Left kidney (tissue), 1 donor: ENCODE measurements at regions not wholly inside any gene's neighbourhood (a gene's known extent, or its start where the extent isn't known, plus 50 kb on each side); places are given as distances from the start of the nearest gene placed in this dataset.
"Not testable (repeated sequence)": the region's sequence is repeated elsewhere in the genome, so short reads cannot be mapped to it uniquely, and the experiment has no call there.

ENCODE experiments used
- DNase-seq: peaks from one replicate; pipeline ENCODE4 v3.0.0-alpha.2; 2013

DNA sequence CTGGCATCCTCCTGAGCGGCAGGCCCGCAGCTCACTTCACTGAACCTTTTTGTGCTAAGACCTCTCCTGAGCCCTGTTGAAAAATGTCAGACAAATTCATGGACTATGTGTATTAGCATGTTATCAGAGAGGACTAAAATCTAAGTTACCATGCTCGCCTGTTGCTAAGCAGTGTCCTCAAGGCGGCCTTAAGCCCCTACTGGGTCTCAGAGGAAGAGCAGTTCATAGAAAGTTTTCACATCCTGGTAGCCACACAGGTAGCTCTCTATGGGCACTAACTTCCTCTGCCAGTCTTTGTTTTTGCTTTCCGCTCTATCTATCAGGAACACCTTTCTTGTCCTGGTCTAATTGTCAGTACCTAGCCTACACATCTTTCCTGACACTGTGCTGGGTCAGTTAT, 306.6 kb upstream of the MIS18BP1 start:
- no peak for DNase-seq

DNA sequence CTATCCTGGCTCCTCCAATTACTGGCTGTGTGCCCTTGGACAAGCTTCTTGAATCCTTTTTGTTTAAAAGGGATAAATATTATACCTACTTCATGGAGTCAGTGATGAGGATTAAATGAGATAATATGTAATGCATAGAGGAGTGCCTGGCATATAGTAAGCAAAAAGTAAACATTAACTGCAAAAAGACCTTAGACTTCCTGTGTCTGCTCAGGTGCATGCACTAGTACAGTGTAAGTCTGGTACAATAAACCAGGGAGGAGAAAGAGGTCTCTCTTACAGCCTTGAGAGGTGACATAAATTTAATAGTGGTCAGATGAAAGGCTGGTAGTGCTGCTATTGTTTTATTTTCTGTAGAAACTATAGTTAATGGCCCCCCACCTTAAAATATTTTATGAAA, 305.2 kb upstream of the MIS18BP1 start:
- DNase-seq: no peak

DNA sequence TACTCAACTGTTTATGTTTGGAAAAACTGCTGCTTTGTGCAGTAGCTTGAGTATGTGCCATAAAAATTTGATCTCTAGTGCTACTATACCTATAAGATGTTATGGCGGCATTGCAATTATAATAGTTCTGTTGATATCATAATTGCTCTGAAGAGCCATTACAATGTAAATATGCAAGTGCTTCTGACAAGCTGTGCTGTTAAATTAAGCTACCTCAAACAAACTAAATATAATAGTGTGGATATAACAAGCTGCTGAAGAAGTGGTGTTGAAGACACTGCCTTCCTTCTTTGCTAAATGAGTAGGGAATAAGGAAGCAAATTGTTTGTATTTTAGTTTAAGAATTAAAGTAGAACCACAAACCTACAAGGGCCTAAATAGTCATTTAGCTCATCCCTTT, 301.0 kb upstream of the MIS18BP1 start:
- no peak for DNase-seq

DNA sequence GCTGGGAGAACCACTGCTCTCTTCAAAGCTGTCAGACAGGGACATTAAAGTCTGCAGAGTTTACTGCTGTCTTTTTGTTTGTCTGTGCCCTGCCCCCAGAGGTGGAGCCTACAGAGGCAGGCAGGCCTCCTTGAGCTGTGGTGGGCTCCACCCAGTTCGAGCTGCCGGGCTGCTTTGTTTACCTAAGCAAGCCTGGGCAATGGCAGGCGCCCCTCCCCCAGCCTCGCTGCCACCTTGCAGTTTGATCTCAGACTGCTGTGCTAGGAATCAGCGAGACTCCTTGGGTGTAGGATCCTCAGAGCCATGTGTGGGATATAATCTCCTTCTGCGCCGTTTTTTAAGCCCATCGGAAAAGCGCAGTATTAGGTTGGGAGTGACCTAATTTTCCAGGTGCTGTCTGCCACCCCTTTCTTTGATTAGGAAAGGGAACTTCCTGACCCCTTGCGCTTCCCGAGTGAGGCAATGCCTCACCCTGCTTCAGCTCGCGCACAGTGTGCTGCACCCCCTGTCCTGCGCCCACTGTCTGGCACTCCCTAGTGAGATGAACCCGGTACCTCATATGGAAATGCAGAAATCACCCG, 298.3 kb upstream of the MIS18BP1 start:
- not testable (repeated sequence) for DNase-seq

DNA sequence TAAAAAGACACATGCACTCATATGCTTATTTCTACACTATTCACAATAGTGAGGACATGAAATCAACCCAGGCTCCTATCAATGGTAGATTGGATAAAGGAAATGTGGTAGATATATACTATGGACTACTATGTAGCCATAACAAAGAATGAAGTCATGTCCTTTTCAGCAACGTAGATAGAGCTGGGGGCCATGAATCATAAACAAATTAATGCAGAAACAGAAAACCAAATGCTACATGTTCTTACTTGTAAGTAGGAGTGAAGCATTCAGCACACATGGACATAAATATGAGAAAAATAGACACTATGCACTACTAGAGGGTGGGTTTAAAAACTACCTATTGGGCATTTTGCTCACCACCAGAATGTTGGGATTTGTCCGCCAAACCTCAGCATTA, 278.0 kb upstream of the MIS18BP1 start:
- no peak for DNase-seq

DNA sequence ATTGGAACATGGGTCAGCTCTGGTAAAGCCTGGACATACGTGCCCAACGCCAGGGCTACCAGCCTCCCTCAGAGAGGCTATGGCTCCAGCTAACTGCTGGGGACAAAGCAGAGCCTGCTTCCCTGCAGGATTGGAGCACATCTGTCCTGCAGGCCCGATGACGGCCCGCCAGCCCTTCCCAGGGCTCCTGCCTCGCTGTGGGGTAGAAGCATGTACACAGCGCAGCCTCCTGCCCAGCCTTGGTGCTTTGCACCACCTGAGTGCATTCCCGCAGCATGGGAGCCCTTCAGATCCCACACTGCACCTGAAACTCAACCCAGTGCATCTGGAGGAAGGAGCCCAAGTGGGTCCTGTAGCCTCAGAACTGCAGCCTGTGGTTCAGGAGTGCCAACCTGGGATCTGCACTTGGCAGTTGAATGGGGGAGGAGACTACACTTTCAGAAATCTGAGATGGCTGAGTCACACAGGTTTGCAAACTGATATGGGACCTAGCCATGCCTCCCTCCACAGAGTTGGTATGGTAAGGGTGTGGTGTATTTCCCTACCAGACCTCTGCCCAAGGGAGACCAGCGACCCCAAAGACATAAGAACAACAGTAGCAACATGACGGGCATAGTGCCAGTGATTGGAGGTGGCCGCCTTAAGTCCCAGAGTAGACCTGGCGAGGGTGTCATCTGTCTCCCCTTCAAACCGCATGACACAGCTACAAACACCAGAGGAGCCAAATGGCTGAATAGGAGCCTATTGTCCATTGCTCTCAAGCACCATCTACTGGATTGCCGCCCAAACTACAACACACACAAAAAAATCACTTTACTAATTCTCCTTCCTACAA, 273.9 kb upstream of the MIS18BP1 start:
- peak; percentile 19 for DNase-seq

DNA sequence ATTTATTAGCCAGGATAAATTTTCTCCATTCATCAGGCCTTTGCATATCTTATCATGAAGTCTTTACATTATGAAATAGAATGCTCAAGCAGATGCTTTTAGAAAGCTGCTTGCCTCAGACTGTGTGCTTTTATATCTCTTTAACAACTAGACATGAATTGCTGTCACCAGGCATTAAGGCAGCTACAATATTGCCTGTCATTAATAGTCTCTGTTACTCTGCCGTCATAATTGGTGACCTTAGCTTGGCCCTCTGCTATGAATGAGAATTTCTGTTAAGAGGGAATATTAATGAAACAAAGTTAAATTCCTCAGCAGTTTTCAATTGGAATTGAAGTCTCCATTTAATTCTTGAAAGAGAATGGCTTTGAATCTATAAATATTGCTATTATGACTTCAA, 266.8 kb upstream of the MIS18BP1 start:
- no peak for DNase-seq

DNA sequence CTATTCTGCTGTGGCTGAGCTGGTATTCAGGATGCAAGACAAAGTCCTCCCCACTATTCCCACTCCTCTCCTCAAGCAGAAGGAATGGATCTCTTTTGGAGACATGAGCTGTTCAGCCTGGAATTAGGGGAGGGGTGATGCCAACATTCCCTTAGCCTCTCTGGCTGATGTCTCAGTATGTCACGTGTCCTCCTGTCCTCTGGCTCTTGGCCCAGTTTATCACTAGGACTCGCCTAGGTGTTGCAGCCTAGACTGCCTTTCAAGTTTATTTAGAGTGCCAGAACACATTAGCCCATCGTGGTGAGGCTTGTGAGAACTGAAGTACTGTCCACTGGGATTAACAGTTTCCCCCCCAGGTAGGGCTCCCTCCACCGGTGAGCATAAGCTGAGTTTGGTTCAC, 239.9 kb upstream of the MIS18BP1 start:
- DNase-seq: no peak

DNA sequence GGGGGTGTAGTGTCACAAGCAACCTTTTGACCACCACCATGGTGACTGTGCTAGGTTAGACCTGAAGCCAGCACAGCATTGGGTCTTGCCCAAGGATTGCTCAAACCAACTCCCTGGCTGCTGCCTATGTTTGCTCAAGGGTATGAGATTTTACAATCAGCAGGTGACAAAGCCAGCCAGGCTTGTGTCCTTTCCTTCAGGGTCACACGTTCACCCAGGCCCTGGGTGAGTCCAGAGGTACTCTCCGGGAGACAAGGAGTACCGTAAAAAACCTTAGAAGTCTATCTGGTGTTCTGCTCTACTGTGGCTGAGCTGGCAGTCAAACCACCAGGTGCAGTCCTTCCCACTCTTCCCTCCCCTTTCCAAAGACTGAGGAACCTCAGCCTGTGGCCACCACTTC, 238.9 kb upstream of the MIS18BP1 start:
- DNase-seq: no peak

DNA sequence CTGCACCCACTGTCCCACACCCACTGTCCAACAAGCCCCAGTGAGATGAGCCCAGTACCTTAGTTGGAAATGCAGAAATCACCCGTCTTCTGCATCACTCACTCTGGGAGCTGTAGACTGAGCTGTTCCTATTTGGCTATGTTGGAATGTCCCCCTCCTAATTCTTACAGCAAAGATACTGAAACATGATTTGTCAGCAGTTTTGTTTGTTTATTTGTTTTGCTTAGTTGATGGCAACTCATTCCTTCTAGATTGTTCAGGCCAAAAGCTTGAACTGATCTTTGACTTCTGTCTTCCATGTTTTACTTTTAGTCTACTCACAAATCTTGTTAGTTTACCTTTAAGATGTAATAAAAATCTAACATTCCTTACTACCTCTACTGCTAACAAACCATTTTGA, 233.6 kb upstream of the MIS18BP1 start:
- DNase-seq: no peak

DNA sequence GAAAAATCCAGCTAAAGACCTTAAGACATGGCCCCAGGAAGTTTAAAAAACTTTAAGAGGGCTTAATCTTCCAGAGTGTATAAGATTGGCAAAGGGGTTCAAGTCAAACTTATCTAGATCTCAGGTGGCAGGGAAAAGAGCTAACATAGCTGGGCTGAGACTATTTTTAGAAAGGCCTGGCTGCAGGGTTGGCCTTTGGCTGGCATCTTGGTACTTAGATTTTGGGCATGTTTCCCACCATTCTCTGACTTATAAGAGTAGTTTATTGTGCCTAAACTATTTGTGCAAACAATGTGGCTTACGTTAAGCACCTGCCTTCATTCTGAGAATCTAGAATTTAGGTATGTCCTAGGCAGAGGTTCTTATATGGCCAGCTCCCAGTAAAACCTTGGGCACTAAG, 214.0 kb upstream of the MIS18BP1 start:
- no peak for DNase-seq

DNA sequence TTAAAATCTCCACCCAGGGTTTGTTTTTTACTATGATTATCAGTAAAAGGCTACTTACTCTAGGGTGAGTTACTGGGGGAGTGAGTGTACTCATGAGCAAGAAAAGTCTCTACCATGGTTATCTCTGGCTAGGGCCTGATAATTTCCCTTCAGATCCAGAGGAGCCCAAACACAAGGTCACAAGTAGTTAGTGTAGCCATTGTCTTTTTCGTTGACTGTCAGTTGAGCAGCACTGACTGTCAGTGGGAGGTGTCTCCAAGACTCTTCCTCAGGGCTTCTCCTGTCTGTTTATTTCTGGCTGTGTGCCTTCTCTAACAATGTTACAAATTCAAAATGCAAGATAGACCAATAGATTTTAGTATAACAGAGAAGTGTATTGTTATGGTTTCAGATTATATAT, 181.2 kb upstream of the MIS18BP1 start:
- DNase-seq: no peak

DNA sequence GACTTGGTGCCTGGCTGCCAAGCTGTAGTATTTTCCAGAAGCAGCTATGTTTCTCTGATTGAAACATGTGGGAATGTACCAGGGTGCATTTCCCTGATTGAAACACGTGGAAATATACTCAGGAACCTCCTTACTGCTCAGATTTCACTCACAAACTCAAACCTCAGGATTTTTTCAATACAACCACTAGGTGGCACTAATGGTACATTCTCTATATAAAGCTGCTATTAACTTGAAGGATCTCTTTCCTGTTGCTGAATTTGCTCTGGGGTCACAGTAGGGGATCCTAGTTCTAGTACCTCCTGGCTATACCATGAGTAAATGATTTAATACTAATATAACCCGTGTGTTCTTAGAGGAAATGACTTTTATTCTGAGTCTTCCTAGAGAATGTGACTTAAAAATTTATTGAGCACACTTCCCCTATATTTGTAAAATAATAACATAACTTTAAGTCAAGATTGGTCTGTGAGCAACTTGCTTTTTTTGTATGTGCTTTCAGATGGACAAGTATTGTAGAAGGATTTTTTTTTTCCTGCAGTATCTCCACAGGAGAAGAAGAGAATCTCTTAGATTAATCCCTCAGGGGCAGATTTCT, 173.8 kb upstream of the MIS18BP1 start:
- DNase-seq: peak; percentile 59

DNA sequence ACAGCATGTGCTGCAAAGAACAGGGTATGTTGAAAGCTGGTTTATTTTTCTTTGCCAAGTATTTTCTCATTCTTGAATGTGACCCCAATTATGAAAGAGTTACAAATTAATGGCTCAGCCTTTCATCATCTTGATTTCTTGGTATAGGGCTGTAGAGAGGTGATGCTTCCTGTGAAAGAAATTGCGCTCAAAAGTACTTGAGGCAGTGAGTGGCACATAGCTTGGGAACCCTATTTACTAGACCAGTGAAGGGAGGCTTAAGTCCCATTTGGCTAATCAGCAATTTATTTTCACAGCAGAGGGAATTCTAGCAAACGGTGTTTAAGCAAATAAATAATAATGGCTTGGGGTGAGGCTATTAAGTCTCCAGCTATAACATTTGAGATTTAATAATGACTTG, 153.9 kb upstream of the MIS18BP1 start:
- DNase-seq: no peak

DNA sequence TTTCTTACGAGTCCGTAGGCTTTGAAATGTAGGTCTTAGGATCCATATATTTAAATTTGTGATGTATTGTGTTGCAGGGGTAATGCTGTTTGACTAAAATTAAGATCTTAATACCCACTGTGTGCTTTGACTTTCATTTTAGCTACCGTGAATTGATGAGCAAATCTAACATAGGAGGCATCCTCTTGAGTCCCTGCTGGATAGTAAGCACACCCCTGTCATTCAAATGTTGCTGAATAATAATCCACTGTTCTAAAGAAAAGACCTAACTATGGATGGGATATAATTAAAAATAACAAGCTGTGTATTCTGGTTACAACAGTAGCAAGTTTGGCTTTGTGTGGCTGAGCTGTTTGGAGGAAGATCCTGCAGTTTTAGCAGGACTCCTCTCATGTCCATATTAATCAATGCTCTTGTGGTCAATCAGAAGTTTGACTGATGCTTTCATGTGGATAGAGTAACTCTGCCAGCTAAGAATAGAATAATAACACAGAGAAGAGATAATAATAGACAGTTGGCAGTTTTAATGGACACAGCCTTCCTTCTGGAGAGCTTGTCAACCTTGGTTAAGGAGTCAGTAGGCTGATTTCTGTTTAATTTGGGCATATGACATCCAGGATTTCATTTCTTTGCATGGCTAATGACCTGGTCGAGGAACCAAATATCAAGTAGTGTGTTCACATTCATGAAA, 148.1 kb upstream of the MIS18BP1 start:
- no peak for DNase-seq

DNA sequence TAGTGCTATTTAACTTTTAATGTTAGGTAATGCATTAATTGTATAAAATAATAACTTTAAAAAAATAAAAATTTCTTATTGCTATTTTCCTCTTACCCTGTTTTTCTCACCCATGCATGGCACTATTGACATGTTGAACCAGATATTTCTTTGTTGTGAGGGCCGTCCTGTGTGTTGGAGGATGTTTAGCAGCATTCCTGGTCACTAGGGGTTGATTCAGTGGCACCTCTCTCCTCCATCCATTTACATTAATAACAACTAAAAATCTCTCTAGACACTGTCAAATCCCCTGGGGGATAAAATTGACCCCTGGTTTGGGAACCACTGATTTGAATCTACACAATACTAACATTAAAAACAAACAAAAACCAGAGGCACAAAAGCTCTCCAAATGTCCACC, 147.5 kb upstream of the MIS18BP1 start:
- DNase-seq: no peak

DNA sequence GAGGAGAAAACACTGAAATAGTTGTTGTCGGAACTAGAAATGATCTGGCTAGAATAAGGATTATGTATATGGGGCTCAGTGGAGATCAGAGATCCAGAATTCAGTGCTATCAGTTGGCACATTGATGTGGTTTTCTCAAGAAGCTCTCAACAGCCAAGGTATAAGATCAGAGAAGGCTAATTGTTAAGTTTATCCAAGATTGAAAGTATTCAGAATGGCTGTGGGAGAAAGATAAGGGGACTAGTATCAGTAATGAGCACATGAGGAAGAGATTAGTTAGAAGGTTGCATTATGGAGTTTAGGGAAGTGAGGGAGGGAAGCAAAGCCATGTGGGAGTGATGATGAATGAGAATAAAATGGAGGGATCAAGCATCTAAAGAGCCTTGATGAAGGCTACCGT, 128.1 kb upstream of the MIS18BP1 start:
- DNase-seq: no peak

DNA sequence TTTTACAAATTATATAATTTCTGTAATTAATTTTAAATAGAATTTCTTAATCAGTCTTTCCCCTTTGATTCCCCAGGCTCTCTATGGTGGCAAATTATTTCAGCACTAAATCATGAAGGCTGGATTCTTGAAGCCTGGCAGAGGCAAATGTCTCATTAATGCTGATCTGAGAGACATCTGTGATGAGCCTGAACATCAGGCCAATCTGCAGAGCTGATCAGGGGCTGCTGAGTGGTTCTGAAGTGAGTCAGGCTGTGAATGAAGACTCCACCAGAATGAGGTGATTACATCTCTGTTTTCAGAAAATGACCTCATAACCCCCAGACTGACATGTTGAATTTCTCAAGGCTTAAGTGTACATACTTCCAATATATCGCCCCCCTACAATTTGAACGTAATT, 124.2 kb upstream of the MIS18BP1 start:
- no peak for DNase-seq

DNA sequence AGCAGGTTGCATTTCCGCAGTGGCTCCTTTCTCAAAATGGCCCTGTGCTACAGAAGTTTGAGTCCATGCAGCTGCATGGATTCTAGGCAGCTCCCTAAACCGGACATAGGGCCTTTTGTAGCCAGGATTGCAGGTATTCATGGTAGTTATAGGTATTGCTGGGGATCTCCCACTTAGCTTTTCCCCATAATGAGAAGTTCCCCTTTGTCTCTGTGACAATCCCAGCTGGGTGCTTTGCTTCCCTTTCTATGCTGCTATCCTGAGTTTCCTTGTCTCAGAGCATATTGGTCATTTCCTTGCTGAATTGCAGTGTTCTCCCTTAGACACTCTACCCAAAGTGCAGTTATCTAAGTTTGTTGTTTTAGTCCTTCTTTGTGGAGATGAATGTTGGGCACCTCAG, 120.9 kb upstream of the MIS18BP1 start:
- no peak for DNase-seq

DNA sequence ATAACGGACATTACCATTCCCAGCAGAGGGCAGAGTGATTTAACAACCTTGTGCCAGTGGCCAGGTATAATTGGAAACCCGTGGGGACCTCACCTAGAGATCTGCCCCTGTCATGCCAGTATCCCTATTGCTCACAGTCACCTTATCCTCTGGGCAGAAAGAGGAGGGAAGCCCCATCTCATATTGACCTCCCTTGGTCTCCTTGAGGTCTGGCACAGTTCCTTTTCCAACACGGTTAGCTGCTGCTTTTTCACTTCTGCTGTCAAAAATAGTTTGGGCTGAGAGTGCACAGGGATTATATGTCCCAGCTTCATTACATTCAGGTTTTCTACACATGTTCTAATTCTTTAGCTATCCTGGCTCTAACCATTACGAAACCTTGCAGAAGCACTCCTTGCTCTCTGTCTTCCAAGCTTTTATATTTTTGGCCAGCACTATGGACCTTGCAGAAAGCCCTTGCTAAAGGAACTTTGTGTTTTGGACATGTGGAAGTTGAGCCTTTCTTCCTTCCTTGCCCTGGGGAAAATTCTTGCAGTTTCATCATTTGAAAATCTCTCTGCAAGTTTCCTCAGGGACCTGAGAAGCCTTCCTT, 111.7 kb upstream of the MIS18BP1 start:
- DNase-seq: no peak

DNA sequence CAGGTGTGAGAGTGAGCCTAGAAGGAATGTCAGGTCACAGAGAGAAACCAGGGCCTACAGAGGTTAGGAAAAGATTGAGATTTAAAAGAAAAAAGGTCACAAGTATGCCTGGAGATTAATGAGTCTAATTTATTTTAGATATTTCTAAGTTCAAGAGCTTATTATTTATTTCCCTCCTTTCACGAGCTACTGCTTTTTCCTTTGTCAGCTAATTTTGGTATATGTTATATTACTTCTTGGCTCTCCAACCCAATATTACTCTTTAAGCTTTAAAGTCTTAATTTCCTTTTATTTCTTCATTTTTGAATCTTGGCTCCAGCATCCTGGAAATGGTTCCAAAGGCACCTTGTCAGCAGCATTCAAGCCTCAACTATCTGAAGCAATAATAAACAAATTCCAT, 109.5 kb upstream of the MIS18BP1 start:
- no peak for DNase-seq

DNA sequence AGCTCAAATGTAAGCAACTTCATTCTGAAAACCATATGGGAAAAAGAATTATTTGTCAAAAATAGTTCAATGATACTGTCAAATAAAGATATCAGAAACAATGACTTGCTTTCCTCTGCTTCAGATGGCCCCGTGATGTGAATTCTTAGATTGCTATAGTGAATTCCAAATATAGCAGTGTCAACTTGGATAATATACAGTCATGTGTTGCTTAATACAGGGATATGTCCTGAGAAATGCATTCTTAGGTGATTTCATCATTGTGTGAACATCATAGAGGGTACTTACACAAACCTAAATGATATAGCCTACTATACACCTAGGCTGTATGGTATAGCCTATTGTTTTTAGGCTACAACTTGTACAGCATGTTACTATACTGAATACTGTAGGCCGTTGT, 108.7 kb upstream of the MIS18BP1 start:
- no peak for DNase-seq

DNA sequence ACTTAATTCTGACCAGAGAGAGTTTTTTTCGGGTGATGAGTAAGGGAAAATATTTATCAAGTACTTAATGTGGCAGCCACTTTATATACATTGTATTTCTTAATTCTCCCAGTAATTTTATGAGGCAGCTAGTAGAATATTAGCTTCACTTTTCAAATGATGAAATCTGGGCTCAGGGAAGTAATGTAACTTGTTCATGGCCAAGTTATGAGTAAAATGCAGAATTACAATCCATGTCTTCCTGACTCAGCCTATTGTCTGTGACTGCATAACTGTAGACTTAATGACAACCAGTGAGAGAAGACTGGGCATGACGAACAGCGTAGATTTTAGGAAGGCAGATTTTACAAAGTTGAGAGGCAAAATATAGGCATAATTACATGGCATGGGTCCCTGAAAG, 106.7 kb upstream of the MIS18BP1 start:
- no peak for DNase-seq
